Smooth muscle cell (in vitro differentiated cells): ENCODE measurements at regions not wholly inside any gene's neighbourhood (a gene's known extent, or its start where the extent isn't known, plus 50 kb on each side); places are given as distances from the start of the nearest gene placed in this dataset.

Experiments
- DNase-seq: peaks from one replicate; lab custom pipeline; 2025; ENCODE audit not compliant: unreplicated experiment; lab: John Stamatoyannopoulos, UW
- H2AFZ ChIP-seq: fragments of 200-600 bp; sonication (generic); 2 replicates; pipeline ENCODE4 v1.6.0; 2016; ENCODE audit warnings: antibody characterized with exemption, low read depth, mild to moderate bottlenecking
- H3F3A ChIP-seq: fragments of 200-600 bp; sonication (generic); 2 replicates; pipeline ENCODE4 v1.6.0; 2017; ENCODE audit warnings: antibody characterized with exemption, low read depth
- H3K27ac ChIP-seq: fragments of 200-600 bp; sonication (generic); 2 replicates; pipeline ENCODE4 v1.5.1; 2016; ENCODE audit warnings: low read depth, mild to moderate bottlenecking
- H3K27me3 ChIP-seq: fragments of 200-600 bp; sonication (generic); 2 replicates; pipeline ENCODE4 v1.6.1; 2016; ENCODE audit warnings: low read depth, mild to moderate bottlenecking
- H3K36me3 ChIP-seq: fragments of 200-600 bp; sonication (generic); 2 replicates; pipeline ENCODE4 v1.5.1; 2016; ENCODE audit warnings: low read depth
- H3K4me1 ChIP-seq: fragments of 200-600 bp; sonication (generic); 2 replicates; pipeline ENCODE4 v1.5.1; 2016; ENCODE audit warnings: low read depth
- H3K4me2 ChIP-seq: fragments of 200-600 bp; sonication (generic); 2 replicates; pipeline ENCODE4 v1.6.0; 2016; ENCODE audit warnings: mild to moderate bottlenecking
- H3K4me3 ChIP-seq: fragments of 200-600 bp; sonication (generic); 2 replicates; pipeline ENCODE4 v1.5.1; 2016; ENCODE audit warnings: mild to moderate bottlenecking
- H3K79me2 ChIP-seq: fragments of 200-600 bp; sonication (generic); 2 replicates; pipeline ENCODE4 v1.6.0; 2016; ENCODE audit warnings: low read depth, mild to moderate bottlenecking
- H3K9ac ChIP-seq: fragments of 200-600 bp; sonication (generic); 2 replicates; pipeline ENCODE4 v1.6.0; 2016; ENCODE audit warnings: low read depth
- H3K9me3 ChIP-seq: fragments of 200-600 bp; sonication (generic); replicated peaks from 2 replicates; pipeline ENCODE4 v1.5.1; 2016; ENCODE audit warnings: low read depth
- H4K20me1 ChIP-seq: fragments of 200-600 bp; sonication (generic); 2 replicates; pipeline ENCODE4 v1.6.0; 2016; ENCODE audit warnings: low read depth
- CTCF ChIP-seq: fragments of 200-600 bp; sonication (generic); IDR thresholded peaks from 2 replicates; pipeline ENCODE4 v1.5.1; 2017; ENCODE audit warnings: borderline replicate concordance, mild to moderate bottlenecking, antibody characterized with exemption; ENCODE audit not compliant: insufficient read depth, poor library complexity, severe bottlenecking
- WGBS: methylation state at CpG from one replicate; pipeline ENCODE4 v1.1.7; 2016; ENCODE audit warnings: low lambda C conversion rate; 5-methylcytosine and 5-hydroxymethylcytosine counted together

- no peaks in the 10 kb centered on the region for H4K20me1 ChIP-seq
- H3K4me3 ChIP-seq = no peak overlapping the region
- no peak overlapping the region for H3K27ac ChIP-seq
- H3K79me2 ChIP-seq = no peaks in the 10 kb centered on the region
- H3F3A ChIP-seq = no peaks in the 10 kb centered on the region
- H3K9me3 ChIP-seq = no peaks in the 10 kb centered on the region
- no peak for TF ChIP-seq CTCF
- no peak overlapping the region for H3K9ac ChIP-seq
- no peak overlapping the region for H3K4me2 ChIP-seq
- H3K27me3 ChIP-seq = peaks cover 9% of the 10 kb centered on the region
- H3K36me3 ChIP-seq = no peaks in the 10 kb centered on the region
- H3K4me1 ChIP-seq = peaks cover 13% of the 10 kb centered on the region
- H2AFZ ChIP-seq = no peak overlapping the region
- no peak for DNase-seq
- 92% methylated on average over 7 of the region's 7 CpGs for WGBS
These were observed 66.5 kb upstream of the TNRC6C start for GRCh38 chr17:77892031-77892430.

DNA sequence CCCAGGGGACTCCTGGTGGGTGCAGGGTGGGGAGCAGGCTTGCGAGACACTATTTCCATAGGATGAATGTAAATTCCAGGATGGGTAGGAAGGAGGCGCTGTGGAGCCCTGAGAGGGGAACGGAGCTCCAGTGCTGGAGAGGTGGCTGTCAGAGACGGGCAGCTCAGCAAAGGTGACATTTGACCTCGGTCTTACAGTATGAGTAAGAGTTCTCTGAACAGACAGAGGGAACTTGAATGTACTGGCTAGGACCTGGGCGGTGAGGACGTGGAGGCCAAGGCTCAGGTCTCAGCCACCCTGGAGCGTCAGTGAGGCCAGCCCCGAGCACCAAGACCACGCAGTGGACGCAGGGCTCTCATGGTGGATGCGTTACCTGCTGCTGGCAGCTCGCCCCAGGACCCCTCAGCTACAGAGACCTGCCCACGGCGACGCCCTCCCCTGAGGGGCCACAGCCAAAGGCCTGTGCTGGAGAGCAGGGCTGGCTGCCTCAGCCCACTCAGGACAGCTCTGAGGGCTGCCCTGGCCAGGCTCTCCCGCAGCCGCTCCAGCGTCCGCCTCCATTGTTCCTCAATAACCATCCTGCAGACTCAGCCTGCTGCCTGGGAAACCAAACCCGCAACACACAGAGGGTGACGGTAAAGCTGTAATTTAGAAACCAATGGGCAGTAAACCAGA is 65.9 kb upstream of the TNRC6C start:
- H3K9me3 ChIP-seq = no peaks in the 10 kb centered on the region
- H3K4me1 ChIP-seq = peaks cover 10% of the 10 kb centered on the region
- no peaks in the 10 kb centered on the region for H4K20me1 ChIP-seq
- no peak overlapping the region for H3K27ac ChIP-seq
- no peaks in the 10 kb centered on the region for H3K79me2 ChIP-seq
- no peaks in the 10 kb centered on the region for H3K36me3 ChIP-seq
- TF ChIP-seq CTCF = peak; percentile 38
- H3K27me3 ChIP-seq = peaks cover 9% of the 10 kb centered on the region
- WGBS = 86% methylated on average over 22 of the region's 22 CpGs
- H3K4me3 ChIP-seq = no peak overlapping the region
- no peaks in the 10 kb centered on the region for H3F3A ChIP-seq
- H2AFZ ChIP-seq = no peak overlapping the region
- no peak overlapping the region for H3K4me2 ChIP-seq
- no peak overlapping the region for H3K9ac ChIP-seq
- DNase-seq = no peak

DNA sequence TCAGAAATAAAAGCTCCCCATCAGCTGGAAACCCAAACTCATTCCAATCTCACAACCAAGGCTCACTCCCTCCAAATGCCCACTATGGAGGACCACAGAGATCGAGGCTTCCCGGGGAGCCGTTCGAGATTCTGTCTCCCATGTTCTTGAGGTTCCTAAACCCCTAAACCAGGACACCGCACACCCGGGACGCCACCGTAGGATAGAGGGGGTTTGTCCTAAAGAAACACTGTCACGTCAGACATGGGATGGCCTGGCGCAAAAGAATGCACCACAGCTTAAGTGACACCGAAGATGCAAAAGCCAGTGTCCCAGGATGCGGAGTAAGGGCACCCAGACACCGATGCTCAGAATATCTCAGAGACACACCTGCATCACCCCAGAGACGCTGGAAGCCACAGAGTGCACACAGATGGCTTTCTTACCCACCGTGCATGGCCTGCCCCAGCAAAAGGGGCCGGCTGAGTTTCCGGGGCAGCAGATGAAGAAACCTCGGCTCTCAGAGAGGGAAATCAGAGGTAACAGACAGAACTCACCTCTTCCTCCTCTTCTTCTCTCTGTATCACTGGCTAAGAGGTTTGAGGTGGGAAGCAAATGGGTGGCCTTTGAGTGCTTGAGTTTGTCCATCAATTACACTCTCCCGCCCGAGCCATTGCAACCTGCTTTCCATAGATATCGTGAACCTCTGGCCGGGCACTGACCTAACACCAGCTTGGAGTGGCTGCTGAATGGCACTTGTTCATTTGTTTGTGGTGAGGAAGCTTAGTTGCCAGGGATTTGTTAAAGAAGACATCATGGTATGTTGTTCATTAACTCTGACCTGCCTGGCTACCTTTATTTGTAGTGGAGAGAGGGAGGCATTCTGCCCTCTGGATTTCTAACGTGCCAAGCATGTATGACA is 65.1 kb upstream of the TNRC6C start:
- no peak overlapping the region for H3K27ac ChIP-seq
- no peak for TF ChIP-seq CTCF
- H3K9me3 ChIP-seq = no peaks in the 10 kb centered on the region
- H3K36me3 ChIP-seq = no peaks in the 10 kb centered on the region
- no peak overlapping the region for H2AFZ ChIP-seq
- H3F3A ChIP-seq = no peaks in the 10 kb centered on the region
- no peak overlapping the region for H3K4me2 ChIP-seq
- no peak for DNase-seq
- peaks cover 12% of the 10 kb centered on the region for H3K27me3 ChIP-seq
- H3K4me1 ChIP-seq = peaks cover 4% of the 10 kb centered on the region
- no peak overlapping the region for H3K4me3 ChIP-seq
- 96% methylated on average over 23 of the region's 23 CpGs for WGBS
- H3K9ac ChIP-seq = no peak overlapping the region
- no peaks in the 10 kb centered on the region for H4K20me1 ChIP-seq
- H3K79me2 ChIP-seq = no peaks in the 10 kb centered on the region
